ENCODE measurements at regions not wholly inside any gene's neighbourhood (a gene's known extent, or its start where the extent isn't known, plus 50 kb on each side); places are given as distances from the start of the nearest gene placed in this dataset.

GRCh38 chr10:78450807-78451485, 417.3 kb downstream of the RPS24 start:
- POLR2A ChIA-PET = no interaction called here
- no peak for DNase-seq (ENCODE audit: low read depth, low spot score)
- CTCF ChIA-PET = no interaction called here
- no peak overlapping the region for H3K27ac ChIP-seq (ENCODE audit: low read depth, low read length)
- H3K9me3 ChIP-seq (ENCODE audit: control insufficient read depth, insufficient read depth, low read length) = no peaks in the 10 kb centered on the region; the same call in 1 of the 2 replicates
- peaks cover 9% of the 10 kb centered on the region for H3K27me3 ChIP-seq (ENCODE audit: control insufficient read depth, insufficient read depth, low read length)
- no peak overlapping the region for H3K4me3 ChIP-seq (ENCODE audit: low read depth, low read length)
- no peak for TF ChIP-seq CTCF (IDR thresholded peaks at IDR 0.05; ENCODE audit: low read depth, low read length)

GRCh38 chr10:78451592-78451991, 417.9 kb downstream of the RPS24 start:
- H3K27me3 ChIP-seq (ENCODE audit: control insufficient read depth, insufficient read depth, low read length) = peaks cover 9% of the 10 kb centered on the region
- no peak overlapping the region for H3K27ac ChIP-seq (ENCODE audit: low read depth, low read length)
- TF ChIP-seq CTCF (IDR thresholded peaks at IDR 0.05; ENCODE audit: low read depth, low read length) = no peak
- no peaks in the 10 kb centered on the region; the same call in 1 of the 2 replicates for H3K9me3 ChIP-seq (ENCODE audit: control insufficient read depth, insufficient read depth, low read length)
- H3K4me3 ChIP-seq (ENCODE audit: low read depth, low read length) = no peak overlapping the region
- ChIA-PET POLR2A (no interaction called here), CTCF (no interaction called here)
- DNase-seq (ENCODE audit: low read depth, low spot score) = no peak

GRCh38 chr10:78454123-78454645, 420.5 kb downstream of the RPS24 start:
- H3K27me3 ChIP-seq (ENCODE audit: control insufficient read depth, insufficient read depth, low read length) = peaks cover 9% of the 10 kb centered on the region
- no peak overlapping the region for H3K27ac ChIP-seq (ENCODE audit: low read depth, low read length)
- no peak for TF ChIP-seq CTCF (IDR thresholded peaks at IDR 0.05; ENCODE audit: low read depth, low read length)
- DNase-seq (ENCODE audit: low read depth, low spot score) = no peak
- ChIA-PET POLR2A (no interaction called here), CTCF (no interaction called here)
- no peaks in the 10 kb centered on the region for H3K9me3 ChIP-seq (ENCODE audit: control insufficient read depth, insufficient read depth, low read length)
- no peak overlapping the region for H3K4me3 ChIP-seq (ENCODE audit: low read depth, low read length)

GRCh38 chr10:78455236-78455635, 421.6 kb downstream of the RPS24 start:
- Histone ChIP-seq H3K27ac (ENCODE audit: low read depth, low read length) (no peak overlapping the region), H3K9me3 (ENCODE audit: control insufficient read depth, insufficient read depth, low read length) (no peaks in the 10 kb centered on the region), H3K27me3 (ENCODE audit: control insufficient read depth, insufficient read depth, low read length) (peaks cover 6% of the 10 kb centered on the region), H3K4me3 (ENCODE audit: low read depth, low read length) (no peak overlapping the region)
- TF ChIP-seq CTCF (IDR thresholded peaks at IDR 0.05; ENCODE audit: low read depth, low read length) = no peak
- DNase-seq (ENCODE audit: low read depth, low spot score) = no peak
- CTCF ChIA-PET = no interaction called here
- POLR2A ChIA-PET = no interaction called here

- ChIA-PET POLR2A (no interaction called here), CTCF (no interaction called here)
These were observed 422.1 kb downstream of the RPS24 start for GRCh38 chr10:78455811-78456210.

More at GRCh38 chr10:78455811-78456210, 422.1 kb downstream of the RPS24 start:
- Histone ChIP-seq H3K27me3 (ENCODE audit: control insufficient read depth, insufficient read depth, low read length) (peaks cover 6% of the 10 kb centered on the region), H3K27ac (ENCODE audit: low read depth, low read length) (no peak overlapping the region), H3K9me3 (ENCODE audit: control insufficient read depth, insufficient read depth, low read length) (no peaks in the 10 kb centered on the region), H3K4me3 (ENCODE audit: low read depth, low read length) (no peak overlapping the region)
- DNase-seq (ENCODE audit: low read depth, low spot score) = no peak
- no peak for TF ChIP-seq CTCF (IDR thresholded peaks at IDR 0.05; ENCODE audit: low read depth, low read length)
